Immature natural killer cell (primary cell): ENCODE measurements at regions not wholly inside any gene's neighbourhood (a gene's known extent, or its start where the extent isn't known, plus 50 kb on each side); places are given as distances from the start of the nearest gene placed in this dataset.

Experiments
- DNase-seq, 3 donors: peaks; one replicate each; pipeline ENCODE4 v3.0.0; 2022; ENCODE audit warnings: mixed read lengths in 1 of 3
- H3K27ac Mint-ChIP-seq, 6 donors: one replicate each; pipeline ENCODE4 v1.8.0; 2020; ENCODE audit warnings: mixed read lengths in 6 of 6, mild to moderate bottlenecking in 5 of 6, inconsistent platforms in 4 of 6, moderate library complexity in 3 of 6
- H3K27me3 Mint-ChIP-seq, 3 donors: one replicate each; pipeline ENCODE4 v1.8.0; 2020 to 2021; ENCODE audit warnings: low read depth in 3 of 3, mild to moderate bottlenecking in 3 of 3, mixed read lengths in 3 of 3, moderate library complexity in 3 of 3, inconsistent platforms in 1 of 3
- H3K36me3 Mint-ChIP-seq, 3 donors: one replicate each; pipeline ENCODE4 v1.8.0; 2020; ENCODE audit warnings: mixed read lengths in 3 of 3, inconsistent platforms in 2 of 3, mild to moderate bottlenecking in 2 of 3
- H3K4me1 Mint-ChIP-seq, 2 donors: one replicate each; pipeline ENCODE4 v1.8.0; 2020; ENCODE audit warnings: inconsistent platforms in 2 of 2, mild to moderate bottlenecking in 2 of 2, mixed read lengths in 2 of 2, moderate library complexity in 1 of 2
- H3K4me3 Mint-ChIP-seq, 5 donors: one replicate each; pipeline ENCODE4 v1.8.0; 2020; ENCODE audit warnings: mild to moderate bottlenecking in 5 of 5, mixed read lengths in 5 of 5, inconsistent platforms in 3 of 5, moderate library complexity in 3 of 5
- H3K9me3 Mint-ChIP-seq, 6 donors: one replicate each; pipeline ENCODE4 v1.8.0; 2020; ENCODE audit warnings: mild to moderate bottlenecking in 6 of 6, mixed read lengths in 6 of 6, inconsistent platforms in 4 of 6, moderate library complexity in 3 of 6

DNA sequence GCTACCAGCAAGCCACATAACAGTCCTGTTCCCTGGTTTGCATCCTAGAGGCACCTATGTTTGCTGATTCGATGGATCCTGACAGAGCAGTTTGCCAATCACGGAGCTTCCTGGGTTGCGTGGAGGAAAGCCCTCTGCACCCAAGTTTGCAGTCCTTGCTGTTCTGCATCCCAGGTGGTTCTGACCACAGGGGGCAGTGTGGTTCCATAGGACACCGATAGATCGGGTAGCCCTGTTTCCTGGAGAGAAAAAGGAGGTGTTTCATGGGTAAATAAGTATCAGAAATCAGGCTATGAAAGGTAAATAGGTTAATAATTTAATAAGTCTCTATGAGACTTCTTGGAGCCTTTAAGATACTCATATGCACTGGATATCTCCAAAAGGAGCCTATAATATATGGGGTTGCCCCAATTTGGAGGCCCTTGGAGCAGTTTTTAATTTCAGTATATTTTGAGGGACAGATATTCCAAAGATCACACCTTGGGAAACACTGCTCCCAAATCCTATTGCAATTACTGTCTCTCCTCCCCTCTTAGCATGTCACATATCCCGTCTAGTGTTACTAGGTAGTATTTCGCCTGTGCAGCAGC is 194.6 kb upstream of the TPM1 start:
- no peaks in the 10 kb centered on the region for H3K4me1 Mint-ChIP-seq
- no peak overlapping the region for H3K27ac Mint-ChIP-seq
- H3K27me3 Mint-ChIP-seq: peaks cover 2 to 7% (median 4%) of the 10 kb centered on the region in 3 donors
- H3K4me3 Mint-ChIP-seq: no peak overlapping the region
- H3K36me3 Mint-ChIP-seq: no peaks in the 10 kb centered on the region
- peak in 2 of 3 donors; percentile 21 to 42 for DNase-seq
- no peaks in the 10 kb centered on the region for H3K9me3 Mint-ChIP-seq

DNA sequence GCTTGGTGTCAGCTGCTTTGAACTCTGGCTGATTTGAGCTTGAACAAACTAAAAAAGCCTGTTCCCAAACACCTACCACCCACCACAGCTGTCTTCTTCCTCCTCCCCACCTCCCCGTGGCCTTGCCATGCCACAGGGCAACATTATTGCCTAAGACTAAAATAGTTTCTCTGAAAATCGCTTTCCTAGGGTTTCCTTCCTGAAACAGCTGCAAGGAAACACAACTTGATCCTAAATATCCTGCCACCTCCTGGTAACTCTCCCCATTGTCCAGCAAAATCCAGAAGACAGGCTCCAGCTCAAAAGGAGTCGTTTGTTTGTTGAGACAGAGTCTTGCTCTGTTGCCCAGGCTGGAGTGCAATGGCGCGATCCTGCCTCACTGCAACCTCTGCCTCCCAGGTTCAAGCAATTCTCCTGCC is 193.9 kb upstream of the TPM1 start:
- H3K9me3 Mint-ChIP-seq: no peaks in the 10 kb centered on the region
- H3K27me3 Mint-ChIP-seq: peaks cover 2 to 7% (median 4%) of the 10 kb centered on the region in 3 donors
- DNase-seq: no peak
- no peaks in the 10 kb centered on the region for H3K36me3 Mint-ChIP-seq
- H3K4me1 Mint-ChIP-seq: no peaks in the 10 kb centered on the region
- no peak overlapping the region for H3K4me3 Mint-ChIP-seq
- H3K27ac Mint-ChIP-seq: no peak overlapping the region

DNA sequence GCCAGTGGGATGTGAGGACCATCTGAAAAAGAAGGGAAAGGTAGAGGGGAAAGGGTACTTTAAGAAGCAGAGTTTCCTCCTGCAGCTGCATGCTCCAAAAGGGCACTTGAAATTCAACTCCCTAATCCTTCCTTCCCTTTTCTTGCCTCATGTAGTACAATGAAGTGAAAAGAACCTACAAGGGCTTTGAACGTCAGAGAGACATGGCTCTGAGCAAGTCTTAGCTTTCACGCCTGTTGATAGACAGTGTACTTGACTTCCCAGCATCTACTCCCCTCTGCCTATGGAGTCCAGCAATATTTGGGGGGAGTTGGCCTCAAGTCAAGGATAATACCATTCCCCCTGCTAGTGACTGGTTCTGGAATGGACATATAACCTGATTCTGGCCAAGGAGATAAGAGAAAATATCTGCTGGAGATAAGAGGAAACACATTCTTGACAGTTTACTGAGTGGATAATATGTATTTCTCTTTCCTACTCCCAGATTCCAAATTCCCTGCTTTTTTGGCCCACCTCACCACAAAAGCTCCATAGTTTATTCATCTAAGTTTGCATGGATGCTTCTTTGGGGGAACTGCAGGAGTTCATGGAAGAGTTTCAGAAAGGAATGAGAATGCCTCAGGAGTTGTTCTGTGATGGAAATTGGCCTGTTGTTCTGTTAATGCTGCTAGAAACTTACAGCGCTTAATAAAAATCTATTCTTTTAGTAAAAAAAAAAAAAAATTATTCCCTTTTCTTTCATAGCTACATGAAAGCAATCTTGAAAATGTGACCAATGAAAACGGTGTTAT is 193.0 kb upstream of the TPM1 start:
- no peak overlapping the region for H3K27ac Mint-ChIP-seq
- no peaks in the 10 kb centered on the region for H3K36me3 Mint-ChIP-seq
- no peak overlapping the region for H3K4me3 Mint-ChIP-seq
- DNase-seq: no peak
- no peaks in the 10 kb centered on the region for H3K4me1 Mint-ChIP-seq
- H3K27me3 Mint-ChIP-seq: peaks cover 0 to 7% (median 4%) of the 10 kb centered on the region in 3 donors
- H3K9me3 Mint-ChIP-seq: no peaks in the 10 kb centered on the region

- Mint-ChIP-seq H3K4me3 (no peak overlapping the region), H3K27me3 (peaks cover 0 to 7% (median 4%) of the 10 kb centered on the region in 3 donors), H3K9me3 (no peaks in the 10 kb centered on the region), H3K4me1 (no peaks in the 10 kb centered on the region), H3K27ac (no peak overlapping the region), H3K36me3 (no peaks in the 10 kb centered on the region)
- no peak for DNase-seq
These were observed 192.2 kb upstream of the TPM1 start for GRCh38 chr15:62850318-62850717.

GRCh38 chr15:62850791-62851291 is 191.7 kb upstream of the TPM1 start:
- H3K4me3 Mint-ChIP-seq: no peak overlapping the region
- peaks cover 0 to 4% (median 2%) of the 10 kb centered on the region in 3 donors for H3K27me3 Mint-ChIP-seq
- no peaks in the 10 kb centered on the region for H3K9me3 Mint-ChIP-seq
- H3K36me3 Mint-ChIP-seq: no peaks in the 10 kb centered on the region
- H3K4me1 Mint-ChIP-seq: no peaks in the 10 kb centered on the region
- DNase-seq: no peak
- no peak overlapping the region for H3K27ac Mint-ChIP-seq

GRCh38 chr15:62853114-62853840 is 189.3 kb upstream of the TPM1 start:
- H3K27me3 Mint-ChIP-seq: peaks cover 0 to 4% (median under 1%) of the 10 kb centered on the region in 3 donors
- H3K4me1 Mint-ChIP-seq: peaks cover 19 to 24% of the 10 kb centered on the region in 2 donors
- H3K4me3 Mint-ChIP-seq: no peak overlapping the region
- no peaks in the 10 kb centered on the region for H3K36me3 Mint-ChIP-seq
- no peaks in the 10 kb centered on the region for H3K9me3 Mint-ChIP-seq
- no peak for DNase-seq
- H3K27ac Mint-ChIP-seq: no peak overlapping the region

DNA sequence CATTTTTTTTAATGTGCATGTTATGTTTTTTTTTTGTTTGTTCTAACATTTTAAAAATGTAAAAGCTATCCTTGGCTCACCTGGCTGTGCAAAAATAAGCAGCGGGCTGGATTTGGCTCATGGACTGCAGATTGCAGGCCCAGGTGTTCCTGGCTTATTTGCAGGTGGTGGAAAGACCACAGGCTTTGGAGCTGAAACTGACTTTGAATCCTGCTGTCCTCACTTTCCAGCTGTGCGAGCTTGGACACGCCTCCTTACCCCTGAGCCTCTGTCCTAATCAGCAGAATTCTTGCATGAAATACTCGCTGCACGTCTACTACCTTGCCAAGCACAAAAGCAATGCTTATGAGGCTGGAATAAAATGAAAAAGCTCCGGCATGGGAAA is 188.7 kb upstream of the TPM1 start:
- Mint-ChIP-seq H3K4me3 (no peak overlapping the region), H3K36me3 (no peaks in the 10 kb centered on the region), H3K4me1 (peaks cover 21 to 27% of the 10 kb centered on the region in 2 donors), H3K27me3 (peaks cover 0 to 4% (median 2%) of the 10 kb centered on the region in 3 donors), H3K9me3 (no peaks in the 10 kb centered on the region), H3K27ac (no peak overlapping the region)
- DNase-seq: no peak

DNA sequence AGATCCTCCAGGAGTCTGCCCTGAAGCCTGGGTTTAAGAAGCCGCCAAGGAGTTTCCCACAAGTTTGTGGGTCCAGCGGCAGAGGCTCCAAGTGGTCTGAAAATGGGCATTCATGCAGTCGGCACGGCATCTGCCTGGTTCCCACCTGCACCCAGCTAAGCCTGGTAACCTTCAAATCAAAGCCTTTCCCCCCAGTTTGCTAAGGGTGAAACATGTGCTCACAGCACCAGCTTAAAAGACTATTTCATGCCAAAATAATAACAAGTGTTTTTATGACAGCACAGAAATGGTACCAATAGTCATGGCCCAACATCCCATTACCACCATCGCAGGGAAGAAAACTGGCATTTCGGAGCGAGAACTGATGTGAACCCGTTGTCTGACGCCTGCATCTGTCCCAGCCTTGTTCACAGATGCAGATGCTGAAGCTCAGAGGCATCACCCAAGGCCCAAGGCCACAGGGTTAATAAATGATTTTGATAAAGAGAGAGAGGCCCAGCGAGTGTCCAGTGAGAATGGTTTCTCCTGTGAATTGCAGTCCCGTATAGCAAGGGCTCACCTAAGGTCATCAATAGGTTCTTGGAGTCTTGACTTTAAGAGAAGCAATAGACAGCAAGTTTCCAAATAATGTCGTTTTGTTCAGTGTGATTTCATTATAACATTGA is 188.0 kb upstream of the TPM1 start:
- H3K4me1 Mint-ChIP-seq: peaks cover 21 to 27% of the 10 kb centered on the region in 2 donors
- H3K27ac Mint-ChIP-seq: no peak overlapping the region
- H3K36me3 Mint-ChIP-seq: no peaks in the 10 kb centered on the region
- no peak for DNase-seq
- no peak overlapping the region for H3K4me3 Mint-ChIP-seq
- peaks cover 0 to 1% (median 0%) of the 10 kb centered on the region in 6 donors for H3K9me3 Mint-ChIP-seq
- peaks cover 2 to 3% (median 2%) of the 10 kb centered on the region in 3 donors for H3K27me3 Mint-ChIP-seq

- H3K36me3 Mint-ChIP-seq: no peaks in the 10 kb centered on the region
- H3K9me3 Mint-ChIP-seq: peaks cover 0 to 3% (median 0%) of the 10 kb centered on the region in 6 donors
- H3K27ac Mint-ChIP-seq: no peak overlapping the region
- no peak for DNase-seq
- H3K27me3 Mint-ChIP-seq: peaks cover 2 to 6% (median 2%) of the 10 kb centered on the region in 3 donors
- peaks cover 21 to 27% of the 10 kb centered on the region in 2 donors for H3K4me1 Mint-ChIP-seq
- no peak overlapping the region for H3K4me3 Mint-ChIP-seq
These were observed 187.5 kb upstream of the TPM1 start for GRCh38 chr15:62855085-62855476.

- Mint-ChIP-seq H3K4me3 (peak overlapping the region in 3 of 5 donors; percentile 40 to 57 (median 40)), H3K27me3 (peaks cover 6% of the 10 kb centered on the region in 3 donors), H3K36me3 (no peaks in the 10 kb centered on the region), H3K9me3 (peaks cover 0 to 8% (median 0%) of the 10 kb centered on the region in 6 donors), H3K27ac (peak overlapping the region in 1 of 6 donors; percentile 48), H3K4me1 (peaks cover 21 to 27% of the 10 kb centered on the region in 2 donors)
- DNase-seq: no peak
These were observed 185.9 kb upstream of the TPM1 start for GRCh38 chr15:62856466-62857246.

DNA sequence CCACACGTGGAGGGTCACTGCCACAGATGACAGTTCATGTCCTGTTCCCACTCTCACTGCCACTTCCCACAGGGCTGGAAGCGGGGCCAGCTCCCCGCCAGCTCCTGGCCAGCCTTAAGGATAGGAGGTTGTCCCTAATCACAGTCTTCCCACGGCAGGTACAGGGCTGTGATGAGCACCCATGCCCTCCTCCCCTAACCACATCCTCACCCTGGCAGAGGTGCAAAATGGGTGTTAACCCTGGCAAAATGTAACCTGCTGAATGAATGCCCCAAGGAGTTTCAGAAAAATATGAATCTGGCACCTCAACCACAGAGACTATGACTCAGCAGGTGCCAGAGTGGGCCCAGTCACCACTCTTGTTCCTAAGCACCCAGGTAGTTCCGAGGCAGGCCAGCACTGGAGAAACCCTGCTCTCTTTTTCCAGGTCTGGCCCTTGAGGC is 185.1 kb upstream of the TPM1 start:
- Mint-ChIP-seq H3K27ac (peak overlapping the region in 3 of 6 donors; percentile 1 to 48 (median 46)), H3K9me3 (peaks cover 0 to 15% (median 0%) of the 10 kb centered on the region in 6 donors), H3K27me3 (peaks cover 6 to 9% (median 6%) of the 10 kb centered on the region in 3 donors), H3K36me3 (no peaks in the 10 kb centered on the region), H3K4me1 (peaks cover 21 to 27% of the 10 kb centered on the region in 2 donors), H3K4me3 (peak overlapping the region; percentile 40 to 65 (median 43))
- peak; percentile 21 to 53 (median 26) for DNase-seq

DNA sequence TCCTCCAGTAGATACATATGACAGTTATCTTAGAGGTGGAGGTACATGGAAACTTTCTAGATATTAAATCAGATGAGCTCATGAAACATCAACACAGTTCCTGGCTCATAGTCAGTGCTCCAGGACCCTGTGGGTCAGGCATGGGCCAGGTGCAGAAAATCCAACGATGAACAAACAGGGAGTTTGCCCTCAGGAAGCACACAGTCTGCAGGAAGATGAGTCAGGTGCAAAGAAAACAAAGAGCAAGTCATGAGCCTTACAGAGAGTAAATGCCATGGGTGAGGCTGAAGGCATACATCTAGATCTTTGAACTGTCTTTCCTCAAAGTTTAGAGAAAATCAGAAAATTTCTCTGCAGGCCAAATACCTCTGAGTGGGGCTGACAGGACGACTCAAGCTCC is 184.2 kb upstream of the TPM1 start:
- no peak for DNase-seq
- H3K9me3 Mint-ChIP-seq: peaks cover 0 to 15% (median 0%) of the 10 kb centered on the region in 6 donors
- no peaks in the 10 kb centered on the region for H3K36me3 Mint-ChIP-seq
- H3K4me1 Mint-ChIP-seq: peaks cover 21 to 27% of the 10 kb centered on the region in 2 donors
- H3K27ac Mint-ChIP-seq: peak overlapping the region in 1 of 6 donors; percentile 64
- H3K27me3 Mint-ChIP-seq: peaks cover 6 to 9% (median 6%) of the 10 kb centered on the region in 3 donors
- peak overlapping the region in 1 of 5 donors; percentile 57 for H3K4me3 Mint-ChIP-seq
